H9 (cell line): ENCODE measurements at regions not wholly inside any gene's neighbourhood (a gene's known extent, or its start where the extent isn't known, plus 50 kb on each side); places are given as distances from the start of the nearest gene placed in this dataset.

Source experiments
- DNase-seq: peaks from one replicate; pipeline ENCODE4 v3.0.0-alpha.2; 2017
- H2AFZ ChIP-seq: one replicate; pipeline ENCODE4 v1.6.1; 2013; ENCODE audit warnings: mild to moderate bottlenecking, low read length, control low read depth, moderate library complexity
- H2AK5ac ChIP-seq: 2 replicates; pipeline ENCODE4 v1.6.1; 2013; ENCODE audit warnings: low read length, control low read depth, mixed read lengths; ENCODE audit not compliant: insufficient read length
- H2BK120ac ChIP-seq: one replicate; pipeline ENCODE4 v1.6.1; 2013; ENCODE audit warnings: low read depth, mild to moderate bottlenecking, low read length, control low read depth, inconsistent platforms; ENCODE audit not compliant: poor library complexity, severe bottlenecking
- H2BK12ac ChIP-seq: 2 replicates; pipeline ENCODE4 v1.6.1; 2013; ENCODE audit warnings: low read length, control low read depth, mixed read lengths, low read depth; ENCODE audit not compliant: insufficient read length
- H2BK15ac ChIP-seq: 2 replicates; pipeline ENCODE4 v1.6.1; 2013; ENCODE audit warnings: low read depth, low read length, control low read depth
- H2BK20ac ChIP-seq: one replicate; pipeline ENCODE4 v1.6.1; 2013; ENCODE audit warnings: low read depth, mild to moderate bottlenecking, low read length, control low read depth, inconsistent platforms; ENCODE audit not compliant: poor library complexity, severe bottlenecking
- H2BK5ac ChIP-seq: 2 replicates; pipeline ENCODE4 v1.6.1; 2013; ENCODE audit warnings: low read length, control low read depth, mixed read lengths; ENCODE audit not compliant: insufficient read length
- H3K14ac ChIP-seq: 2 replicates; pipeline ENCODE4 v1.6.1; 2013; ENCODE audit warnings: low read length, control low read depth; ENCODE audit not compliant: insufficient read depth
- H3K18ac ChIP-seq: 2 replicates; pipeline ENCODE4 v1.6.1; 2013; ENCODE audit warnings: low read depth, mild to moderate bottlenecking, mixed read lengths, low read length, control low read depth; ENCODE audit not compliant: insufficient read length
- H3K23ac ChIP-seq: 2 replicates; pipeline ENCODE4 v1.6.1; 2013; ENCODE audit warnings: low read length, control low read depth, mixed read lengths, low read depth; ENCODE audit not compliant: insufficient read length
- H3K23me2 ChIP-seq: 2 replicates; pipeline ENCODE4 v1.6.1; 2013; ENCODE audit warnings: low read depth, mild to moderate bottlenecking, mixed read lengths, low read length, control low read depth; ENCODE audit not compliant: insufficient read length, poor library complexity, severe bottlenecking
- H3K27ac ChIP-seq: 2 replicates; pipeline ENCODE4 v1.5.1; 2013; ENCODE audit warnings: low read length, control low read depth, mixed read lengths, low read depth; ENCODE audit not compliant: insufficient read length
- H3K27me3 ChIP-seq: 2 replicates; pipeline ENCODE4 v1.6.1; 2013; ENCODE audit warnings: low read length, control low read depth, inconsistent platforms; ENCODE audit not compliant: insufficient read depth
- H3K4ac ChIP-seq: 2 replicates; pipeline ENCODE4 v1.6.1; 2013; ENCODE audit warnings: low read depth, mild to moderate bottlenecking, control low read depth, inconsistent platforms, low read length, moderate library complexity
- H3K4me1 ChIP-seq: 2 replicates; pipeline ENCODE4 v1.6.1; 2013; ENCODE audit warnings: low read length, control low read depth, inconsistent platforms; ENCODE audit not compliant: insufficient read depth
- H3K4me2 ChIP-seq: 2 replicates; pipeline ENCODE4 v1.6.1; 2013; ENCODE audit warnings: low read length, control low read depth, mixed read lengths; ENCODE audit not compliant: insufficient read length, insufficient read depth
- H3K56ac ChIP-seq: 2 replicates; pipeline ENCODE4 v1.6.1; 2013; ENCODE audit warnings: low read depth, mild to moderate bottlenecking, mixed read lengths, low read length, control low read depth; ENCODE audit not compliant: insufficient read length
- H3K79me1 ChIP-seq: 2 replicates; pipeline ENCODE4 v1.6.1; 2013; ENCODE audit warnings: low read depth, mild to moderate bottlenecking, moderate library complexity, low read length, control low read depth, inconsistent platforms; ENCODE audit not compliant: insufficient read depth, poor library complexity, severe bottlenecking
- H3K79me2 ChIP-seq: 2 replicates; pipeline ENCODE4 v1.6.1; 2013; ENCODE audit warnings: low read length, control low read depth, inconsistent platforms; ENCODE audit not compliant: insufficient read depth
- H3K9ac ChIP-seq: 2 replicates; pipeline ENCODE4 v1.6.1; 2013; ENCODE audit warnings: low read length, control low read depth, mixed read lengths; ENCODE audit not compliant: insufficient read length; ENCODE audit errors: extremely low read depth
- H3K9me3 ChIP-seq: one replicate; pipeline ENCODE4 v1.6.1; 2013; ENCODE audit warnings: low read depth, low read length, inconsistent platforms; ENCODE audit not compliant: control insufficient read depth
- H3T11ph ChIP-seq: one replicate; pipeline ENCODE4 v1.6.1; 2013; ENCODE audit warnings: mild to moderate bottlenecking, low read length, control low read depth, inconsistent platforms
- H4K20me1 ChIP-seq: one replicate; pipeline ENCODE4 v1.6.1; 2013; ENCODE audit not compliant: control insufficient read depth, insufficient read length, insufficient read depth
- H4K5ac ChIP-seq: 2 replicates; pipeline ENCODE4 v1.6.1; 2013; ENCODE audit warnings: low read depth, mild to moderate bottlenecking, mixed read lengths, low read length, control low read depth; ENCODE audit not compliant: insufficient read length
- H4K8ac ChIP-seq: replicated peaks from 2 replicates; pipeline ENCODE4 v1.6.1; 2013; ENCODE audit warnings: low read length, control low read depth, mixed read lengths, low read depth; ENCODE audit not compliant: insufficient read length
- H4K91ac ChIP-seq: 2 replicates; pipeline ENCODE4 v1.6.1; 2013; ENCODE audit warnings: low read depth, mild to moderate bottlenecking, moderate library complexity, mixed read lengths, low read length, control low read depth; ENCODE audit not compliant: insufficient read length
- H3K27ac Mint-ChIP-seq, 3 experiments: 2 replicates in 2 of 3; 3 replicates in 1 of 3; pipeline ENCODE4 v1.8.0; 2020 to 2021; ENCODE audit warnings: mixed read lengths in 3 of 3, mild to moderate bottlenecking in 1 of 3, moderate library complexity in 1 of 3
- H3K27me3 Mint-ChIP-seq: 2 replicates; pipeline ENCODE4 v1.8.0; 2021; ENCODE audit warnings: low read depth, mild to moderate bottlenecking, moderate library complexity, mixed read lengths
- H3K36me3 Mint-ChIP-seq, 3 experiments: 2 replicates in 2 of 3; 3 replicates in 1 of 3; pipeline ENCODE4 v1.8.0; 2020 to 2021; ENCODE audit warnings: low read depth in 3 of 3, mixed read lengths in 3 of 3; ENCODE audit not compliant: insufficient read depth in 1 of 3
- H3K4me1 Mint-ChIP-seq, 2 experiments: 2 replicates each; pipeline ENCODE4 v1.8.0; 2020; ENCODE audit warnings: mixed read lengths in 2 of 2
- H3K4me3 Mint-ChIP-seq, 2 experiments: 2 replicates in 1 of 2; 3 replicates in 1 of 2; pipeline ENCODE4 v1.8.0; 2020 to 2021; ENCODE audit warnings: mild to moderate bottlenecking in 2 of 2, mixed read lengths in 2 of 2, moderate library complexity in 1 of 2
- H3K9me3 Mint-ChIP-seq, 2 experiments: 2 replicates in 1 of 2; 3 replicates in 1 of 2; pipeline ENCODE4 v1.8.0; 2020; ENCODE audit warnings: mild to moderate bottlenecking in 2 of 2, mixed read lengths in 2 of 2, moderate library complexity in 1 of 2
- WGBS: extraction: QIAGEN DNeasy Blood & Tissue Kit; methylation state at CpG from one replicate; pipeline ENCODE4 v1.1.7; 2013; ENCODE audit warnings: missing lambda C conversion rate, low lambda C conversion rate, mixed read lengths; ENCODE audit not compliant: insufficient read length; ENCODE audit errors: extremely low coverage; 5-methylcytosine and 5-hydroxymethylcytosine counted together
- TF ChIP-seq, protein P1 (sequence below): fragments of 200-600 bp; sonication (generic); conservative IDR thresholded peaks from 3 replicates; pipeline ENCODE4 v1.8.0; 2021; ENCODE audit warnings: antibody characterized with exemption, mild to moderate bottlenecking

DNA sequence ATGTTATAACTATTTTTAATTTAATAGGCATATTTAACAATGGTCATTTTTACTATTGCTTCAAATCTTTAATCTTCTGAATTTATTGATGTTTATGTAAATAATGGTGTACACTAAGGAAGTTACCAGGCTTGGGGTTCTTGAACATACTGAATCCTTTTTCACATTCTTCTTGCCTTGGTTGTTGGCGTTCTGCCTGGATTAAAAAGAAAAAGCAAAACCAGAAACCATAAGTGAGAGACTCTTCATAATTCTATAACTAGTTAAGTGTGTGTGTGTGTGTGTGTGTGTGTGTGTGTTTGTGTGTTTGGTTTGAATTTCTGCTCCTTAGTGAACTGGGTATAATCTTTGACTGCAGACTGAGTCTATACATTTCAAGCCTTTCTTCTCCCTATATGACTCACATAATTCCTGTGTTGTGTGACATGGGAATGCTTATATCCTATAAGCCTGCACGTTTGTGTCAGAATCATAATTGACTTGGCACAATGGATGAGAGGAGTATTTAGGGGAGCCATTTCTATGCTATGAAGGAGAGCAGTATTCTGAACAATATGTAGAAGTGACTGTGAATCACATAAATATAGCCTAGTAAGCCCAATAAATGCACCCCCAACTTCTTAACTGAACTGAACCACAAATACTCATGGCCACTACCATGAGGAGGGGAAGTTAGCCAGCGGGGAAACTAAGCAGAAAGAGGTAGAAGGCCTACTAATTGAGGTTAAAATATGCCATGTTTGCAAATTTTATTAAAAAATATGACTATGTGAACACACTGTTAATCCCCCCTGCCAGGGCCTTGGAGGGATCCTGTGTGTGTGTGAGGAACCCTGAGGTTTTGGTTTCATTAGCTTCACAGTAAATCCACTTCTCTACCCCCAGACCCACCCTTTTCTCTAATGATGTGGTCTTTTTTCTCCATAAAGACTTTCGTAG lies 425.5 kb downstream of the BCKDHB start:
- Histone ChIP-seq H3K14ac (no peak overlapping the region), H3K9ac (no peak overlapping the region), H3K56ac (no peak overlapping the region), H4K8ac (no peak overlapping the region), H3K18ac (no peak overlapping the region), H3K79me2 (no peaks in the 10 kb centered on the region), H2BK120ac (no peak overlapping the region), H3K23ac (no peak overlapping the region), H3K27ac (no peak overlapping the region), H3K9me3 (no peaks in the 10 kb centered on the region), H2AFZ (no peak overlapping the region), H2BK5ac (no peak overlapping the region), H3K4ac (no peak overlapping the region), H3K23me2 (no peaks in the 10 kb centered on the region), H2BK20ac (no peak overlapping the region), H3K4me2 (no peak overlapping the region), H3K79me1 (no peaks in the 10 kb centered on the region), H2BK12ac (no peak overlapping the region), H2BK15ac (no peak overlapping the region), H3K4me1 (peaks cover 3% of the 10 kb centered on the region; the same call in 1 of the 2 replicates), H2AK5ac (no peak overlapping the region), H4K91ac (no peak overlapping the region), H3T11ph (no peak overlapping the region), H4K20me1 (no peaks in the 10 kb centered on the region), H4K5ac (no peak overlapping the region), H3K27me3 (no peaks in the 10 kb centered on the region)
- DNase-seq, result no peak
- Mint-ChIP-seq H3K4me1 (peaks cover 0 to 8% of the 10 kb centered on the region in 2 experiments; a peak in 1 of 4 replicates), H3K36me3 (peaks cover 0 to 14% (median 11%) of the 10 kb centered on the region in 3 experiments; a peak in 3 of 7 replicates), H3K4me3 (no peak overlapping the region), H3K9me3 (peaks cover 6% of the 10 kb centered on the region in 2 experiments), H3K27ac (no peak overlapping the region), H3K27me3 (no peaks in the 10 kb centered on the region)
- WGBS, result no CpG with 5 or more reads among the region's 4 CpGs
- TF ChIP-seq, protein P1, sequence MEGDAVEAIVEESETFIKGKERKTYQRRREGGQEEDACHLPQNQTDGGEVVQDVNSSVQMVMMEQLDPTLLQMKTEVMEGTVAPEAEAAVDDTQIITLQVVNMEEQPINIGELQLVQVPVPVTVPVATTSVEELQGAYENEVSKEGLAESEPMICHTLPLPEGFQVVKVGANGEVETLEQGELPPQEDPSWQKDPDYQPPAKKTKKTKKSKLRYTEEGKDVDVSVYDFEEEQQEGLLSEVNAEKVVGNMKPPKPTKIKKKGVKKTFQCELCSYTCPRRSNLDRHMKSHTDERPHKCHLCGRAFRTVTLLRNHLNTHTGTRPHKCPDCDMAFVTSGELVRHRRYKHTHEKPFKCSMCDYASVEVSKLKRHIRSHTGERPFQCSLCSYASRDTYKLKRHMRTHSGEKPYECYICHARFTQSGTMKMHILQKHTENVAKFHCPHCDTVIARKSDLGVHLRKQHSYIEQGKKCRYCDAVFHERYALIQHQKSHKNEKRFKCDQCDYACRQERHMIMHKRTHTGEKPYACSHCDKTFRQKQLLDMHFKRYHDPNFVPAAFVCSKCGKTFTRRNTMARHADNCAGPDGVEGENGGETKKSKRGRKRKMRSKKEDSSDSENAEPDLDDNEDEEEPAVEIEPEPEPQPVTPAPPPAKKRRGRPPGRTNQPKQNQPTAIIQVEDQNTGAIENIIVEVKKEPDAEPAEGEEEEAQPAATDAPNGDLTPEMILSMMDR, result no peak
